Duodenal mucosa (tissue), 2 donors: ENCODE measurements at regions not wholly inside any gene's neighbourhood (a gene's known extent, or its start where the extent isn't known, plus 50 kb on each side); places are given as distances from the start of the nearest gene placed in this dataset.

Source experiments
- H3K27ac ChIP-seq: one replicate; pipeline ENCODE4 v1.7.0; 2013; ENCODE audit warnings: low read depth, low read length
- H3K27me3 ChIP-seq, 2 donors: one replicate each; pipeline ENCODE4 v1.7.0; 2013; ENCODE audit warnings: low read length in 2 of 2, control low read depth in 1 of 2; ENCODE audit not compliant: insufficient read depth in 2 of 2, control insufficient read depth in 1 of 2
- H3K36me3 ChIP-seq, 2 donors: one replicate each; pipeline ENCODE4 v1.7.0; 2013; ENCODE audit warnings: low read length in 2 of 2, control low read depth in 1 of 2; ENCODE audit not compliant: insufficient read depth in 2 of 2, control insufficient read depth in 1 of 2
- H3K4me1 ChIP-seq, 2 donors: one replicate each; pipeline ENCODE4 v1.7.0; 2013; ENCODE audit warnings: low read length in 2 of 2, control low read depth in 1 of 2; ENCODE audit not compliant: insufficient read depth in 2 of 2, control insufficient read depth in 1 of 2
- H3K4me3 ChIP-seq, 2 donors: one replicate each; pipeline ENCODE4 v1.7.0; 2013; ENCODE audit warnings: low read length in 2 of 2, low read depth in 1 of 2
- H3K9ac ChIP-seq, 2 donors: one replicate each; pipeline ENCODE4 v1.7.0; 2013; ENCODE audit warnings: low read length in 2 of 2, low read depth in 1 of 2
- H3K9me3 ChIP-seq, 2 donors: one replicate each; pipeline ENCODE4 v1.7.0; 2013; ENCODE audit warnings: low read length in 2 of 2, control low read depth in 1 of 2; ENCODE audit not compliant: control insufficient read depth in 1 of 2

DNA sequence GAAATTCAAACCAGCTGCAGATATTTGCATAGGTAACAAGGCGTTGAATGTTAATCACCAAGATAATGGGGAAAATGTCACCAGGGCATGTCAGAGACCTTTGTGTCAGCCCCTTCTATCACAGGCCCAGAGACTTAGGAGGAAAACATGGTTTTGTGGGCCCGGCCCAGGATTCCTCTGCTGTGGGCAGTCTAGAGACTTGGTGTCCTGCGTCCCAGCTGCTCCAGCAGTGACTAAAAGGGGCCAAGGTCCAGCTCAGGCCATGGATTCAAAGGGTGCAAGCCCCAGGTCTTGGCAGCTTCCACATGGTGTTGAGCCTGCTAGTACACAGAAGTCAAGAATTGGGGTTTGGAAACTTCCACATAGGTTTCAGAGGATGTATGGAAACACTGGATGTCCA lies 147.5 kb upstream of the ZWINT start:
- Histone ChIP-seq H3K4me1 (no peaks in the 10 kb centered on the region), H3K36me3 (no peaks in the 10 kb centered on the region)

DNA sequence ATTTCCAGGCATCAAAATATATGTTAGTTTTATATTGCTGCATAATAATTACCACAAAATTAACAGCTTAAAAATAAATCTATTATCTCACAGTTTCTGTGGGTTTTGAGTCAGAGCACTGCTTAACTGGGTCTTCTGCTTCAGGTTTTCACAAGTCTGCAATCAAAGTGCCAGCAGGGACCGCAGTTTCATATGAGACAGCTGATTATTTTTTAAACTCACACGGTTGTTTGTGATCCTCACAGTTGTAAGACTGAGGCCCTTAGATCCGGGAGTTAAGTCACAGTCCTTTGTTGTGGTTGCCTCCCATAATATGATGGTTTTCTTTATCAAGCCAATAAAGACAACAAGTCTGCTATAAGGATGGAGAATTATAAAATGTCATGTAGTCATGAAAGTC lies 146.0 kb upstream of the ZWINT start:
- Histone ChIP-seq H3K9ac (no peak overlapping the region), H3K9me3 (no peaks in the 10 kb centered on the region), H3K36me3 (no peaks in the 10 kb centered on the region), H3K4me3 (no peak overlapping the region), H3K27ac (no peak overlapping the region), H3K4me1 (no peaks in the 10 kb centered on the region), H3K27me3 (no peaks in the 10 kb centered on the region)

More for the DNA sequence above, 147.5 kb upstream of the ZWINT start:
- Histone ChIP-seq H3K4me3 (no peak overlapping the region), H3K9ac (no peak overlapping the region), H3K27me3 (no peaks in the 10 kb centered on the region), H3K27ac (no peak overlapping the region), H3K9me3 (no peaks in the 10 kb centered on the region)

DNA sequence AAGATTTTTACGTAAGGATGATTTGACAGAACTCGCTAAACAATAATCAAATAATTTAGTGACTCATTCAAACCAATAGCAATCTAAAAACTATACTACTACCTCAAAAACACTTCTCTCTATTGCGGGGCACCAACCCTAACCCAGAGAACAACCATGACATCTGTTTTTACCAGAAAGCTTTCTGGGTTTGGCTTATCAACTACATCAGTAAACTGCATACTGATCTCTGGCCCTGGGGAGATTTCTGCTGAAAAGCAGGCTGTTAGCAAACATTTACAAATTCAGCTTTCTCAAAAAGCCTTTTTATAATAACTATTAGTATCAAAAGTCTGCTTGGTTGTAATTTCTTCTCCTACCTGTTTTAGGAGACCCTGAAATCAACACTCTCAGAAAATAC lies 144.5 kb upstream of the ZWINT start:
- no peaks in the 10 kb centered on the region for H3K9me3 ChIP-seq
- H3K36me3 ChIP-seq, result no peaks in the 10 kb centered on the region

DNA sequence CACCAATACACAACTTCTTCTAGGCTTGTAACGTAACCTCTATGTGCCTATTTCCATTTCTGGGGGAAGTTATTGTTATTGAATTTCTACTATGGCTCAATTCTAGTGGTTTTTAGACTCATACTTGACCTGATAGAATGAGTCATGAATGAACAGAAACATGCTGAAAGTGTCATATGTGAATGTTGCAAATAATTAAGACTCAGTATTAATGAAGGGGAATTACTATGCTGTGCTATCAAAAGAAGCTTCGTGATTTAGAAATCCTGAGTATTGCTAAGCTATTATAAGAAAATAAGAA lies 135.1 kb upstream of the ZWINT start:
- no peaks in the 10 kb centered on the region for H3K27me3 ChIP-seq
- H3K27ac ChIP-seq, result no peak overlapping the region
- no peaks in the 10 kb centered on the region for H3K9me3 ChIP-seq
- H3K9ac ChIP-seq, result no peak overlapping the region
- no peaks in the 10 kb centered on the region for H3K36me3 ChIP-seq
- no peaks in the 10 kb centered on the region for H3K4me1 ChIP-seq
- no peak overlapping the region for H3K4me3 ChIP-seq

More for the DNA sequence above, 144.5 kb upstream of the ZWINT start:
- no peaks in the 10 kb centered on the region for H3K27me3 ChIP-seq
- no peaks in the 10 kb centered on the region for H3K4me1 ChIP-seq
- no peak overlapping the region for H3K4me3 ChIP-seq
- no peak overlapping the region for H3K27ac ChIP-seq
- H3K9ac ChIP-seq, result no peak overlapping the region

DNA sequence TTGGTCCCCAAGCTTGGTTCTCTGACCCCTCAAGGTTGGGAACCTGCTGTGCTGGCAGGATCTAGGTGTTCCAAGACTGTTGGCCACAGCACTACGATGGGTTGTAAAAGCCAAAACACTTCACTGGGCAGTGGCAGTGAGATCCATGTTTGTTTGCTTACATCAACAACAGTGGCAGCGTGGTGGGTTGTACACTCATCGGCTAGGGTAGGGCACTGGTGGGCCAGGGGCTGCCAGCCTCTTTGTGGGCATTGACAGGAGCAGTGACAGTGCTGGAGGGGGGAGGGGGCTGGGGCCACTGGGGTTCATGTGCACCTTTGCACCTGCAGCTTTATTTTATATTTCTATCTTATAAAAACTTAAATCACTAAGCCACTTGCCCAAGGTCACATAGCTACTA lies 126.7 kb upstream of the ZWINT start:
- Histone ChIP-seq H3K27me3 (no peaks in the 10 kb centered on the region), H3K4me1 (no peaks in the 10 kb centered on the region), H3K36me3 (no peaks in the 10 kb centered on the region), H3K9ac (no peak overlapping the region), H3K9me3 (no peaks in the 10 kb centered on the region), H3K4me3 (no peak overlapping the region), H3K27ac (no peak overlapping the region)

DNA sequence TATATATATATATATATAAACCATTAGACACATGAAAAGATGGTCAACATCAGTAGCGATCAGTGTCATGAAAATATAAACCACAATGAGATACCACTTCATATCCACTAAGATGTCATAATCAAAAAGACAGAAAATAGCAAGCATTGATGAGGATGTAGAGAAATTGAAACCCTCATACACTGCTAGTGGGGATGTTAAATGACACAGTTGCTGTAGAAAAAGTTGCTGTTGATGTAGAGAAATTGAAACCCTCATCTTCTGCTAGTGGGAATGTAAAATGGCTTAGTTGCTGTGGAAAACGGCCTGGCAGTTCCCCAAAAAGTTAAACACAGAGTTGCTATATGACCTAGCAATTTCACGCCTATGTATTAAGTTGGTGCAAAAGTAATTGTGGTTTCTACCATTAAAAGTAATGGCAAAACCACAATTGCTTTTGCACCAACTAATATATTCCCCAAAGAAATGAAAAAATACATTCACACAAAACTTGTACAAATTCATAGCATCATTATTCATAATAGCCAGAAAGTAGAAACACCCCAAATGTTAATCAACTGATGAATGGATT lies 120.5 kb upstream of the ZWINT start:
- Histone ChIP-seq H3K27ac (no peak overlapping the region), H3K36me3 (no peaks in the 10 kb centered on the region), H3K4me3 (no peak overlapping the region), H3K27me3 (no peaks in the 10 kb centered on the region), H3K9me3 (no peaks in the 10 kb centered on the region), H3K4me1 (no peaks in the 10 kb centered on the region), H3K9ac (no peak overlapping the region)

DNA sequence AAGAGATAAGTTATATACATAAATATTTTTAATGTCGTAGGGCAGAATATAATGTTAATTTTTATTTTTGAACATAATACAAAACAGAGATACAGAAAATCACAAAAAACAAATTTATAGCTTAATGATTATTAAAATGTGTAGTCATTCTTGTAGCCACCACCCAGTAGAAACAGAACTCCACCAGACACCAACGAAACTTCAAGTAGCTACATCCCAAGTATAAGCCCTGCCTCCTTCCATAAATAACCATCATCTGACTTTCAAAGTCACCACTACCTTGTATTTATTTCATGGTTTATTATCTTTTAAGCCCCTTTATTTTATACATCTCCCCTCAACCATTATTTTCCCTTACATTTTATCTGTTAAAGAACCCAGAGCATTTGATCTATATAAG lies 111.9 kb upstream of the ZWINT start:
- Histone ChIP-seq H3K4me1 (no peaks in the 10 kb centered on the region), H3K9ac (no peak overlapping the region), H3K36me3 (no peaks in the 10 kb centered on the region), H3K4me3 (no peak overlapping the region), H3K27ac (no peak overlapping the region), H3K27me3 (no peaks in the 10 kb centered on the region), H3K9me3 (peaks cover 0 to 5% of the 10 kb centered on the region in 2 donors)

DNA sequence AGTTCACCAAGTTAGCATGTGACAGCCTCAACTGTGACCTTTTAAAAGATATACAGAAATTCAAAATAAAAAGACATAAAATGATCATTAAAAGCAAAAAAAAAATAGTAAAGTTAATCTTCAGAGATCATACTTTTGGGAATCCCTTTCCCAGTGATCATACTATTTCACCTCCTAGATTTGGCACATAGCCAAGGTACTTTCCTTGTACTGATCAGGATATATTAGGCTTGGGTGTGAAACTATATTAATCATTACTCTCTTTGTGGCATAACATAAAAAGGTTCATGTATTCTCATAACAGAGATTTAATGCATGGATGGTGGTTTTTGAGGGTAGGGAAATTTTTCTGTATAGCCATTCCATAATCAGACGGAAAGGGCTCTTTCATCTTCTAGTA lies 109.6 kb upstream of the ZWINT start:
- no peak overlapping the region for H3K27ac ChIP-seq
- H3K27me3 ChIP-seq, result no peaks in the 10 kb centered on the region
- H3K4me3 ChIP-seq, result no peak overlapping the region
- H3K9ac ChIP-seq, result no peak overlapping the region
- H3K4me1 ChIP-seq, result no peaks in the 10 kb centered on the region
- H3K36me3 ChIP-seq, result no peaks in the 10 kb centered on the region
- peaks cover 0 to 1% of the 10 kb centered on the region in 2 donors for H3K9me3 ChIP-seq

DNA sequence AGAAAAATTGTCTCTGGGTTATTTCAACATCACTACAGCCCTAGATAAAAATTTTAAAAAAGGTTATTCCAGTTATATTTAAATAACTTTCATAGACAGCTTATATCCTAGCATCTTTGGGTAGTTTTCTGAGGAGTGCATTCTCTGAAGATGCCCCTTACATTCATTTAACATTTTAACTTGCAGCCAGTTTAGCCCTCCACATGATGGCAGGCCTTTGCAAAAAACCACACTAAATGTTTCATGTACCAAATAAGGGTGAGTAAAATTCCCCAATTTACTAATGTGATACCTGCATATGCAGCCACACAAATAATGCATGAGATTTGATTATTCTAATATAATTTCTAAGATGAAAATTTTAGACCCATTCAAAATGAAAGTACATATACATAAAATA lies 108.4 kb upstream of the ZWINT start:
- H3K27me3 ChIP-seq, result no peaks in the 10 kb centered on the region
- no peak overlapping the region for H3K27ac ChIP-seq
- H3K9me3 ChIP-seq, result peaks cover 0 to 4% of the 10 kb centered on the region in 2 donors
- H3K4me3 ChIP-seq, result no peak overlapping the region
- H3K9ac ChIP-seq, result no peak overlapping the region
- H3K36me3 ChIP-seq, result no peaks in the 10 kb centered on the region
- H3K4me1 ChIP-seq, result no peaks in the 10 kb centered on the region

DNA sequence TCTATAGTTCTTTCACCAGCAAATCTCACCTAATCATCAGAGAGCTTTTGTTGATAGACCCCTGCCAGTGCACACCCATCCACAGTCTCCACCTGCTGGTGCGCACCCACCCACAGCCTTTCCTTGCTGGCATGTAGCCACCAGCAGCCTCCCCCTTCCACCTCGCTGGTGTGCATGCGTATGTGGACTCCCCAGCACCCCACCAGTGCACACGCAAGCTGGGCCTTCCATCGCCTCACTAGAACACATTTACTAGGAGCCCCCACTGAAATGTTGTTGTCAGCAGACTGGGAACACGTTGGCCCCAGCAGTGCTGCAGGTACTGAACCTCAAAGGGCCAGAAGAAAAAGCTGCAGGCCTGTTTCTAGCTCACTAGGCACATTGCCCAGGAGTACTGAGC lies 104.9 kb upstream of the ZWINT start:
- no peaks in the 10 kb centered on the region for H3K27me3 ChIP-seq
- no peaks in the 10 kb centered on the region for H3K4me1 ChIP-seq
- no peak overlapping the region for H3K27ac ChIP-seq
- no peak overlapping the region for H3K9ac ChIP-seq
- peaks cover 0 to 4% of the 10 kb centered on the region in 2 donors for H3K9me3 ChIP-seq
- no peaks in the 10 kb centered on the region for H3K36me3 ChIP-seq
- H3K4me3 ChIP-seq, result no peak overlapping the region

DNA sequence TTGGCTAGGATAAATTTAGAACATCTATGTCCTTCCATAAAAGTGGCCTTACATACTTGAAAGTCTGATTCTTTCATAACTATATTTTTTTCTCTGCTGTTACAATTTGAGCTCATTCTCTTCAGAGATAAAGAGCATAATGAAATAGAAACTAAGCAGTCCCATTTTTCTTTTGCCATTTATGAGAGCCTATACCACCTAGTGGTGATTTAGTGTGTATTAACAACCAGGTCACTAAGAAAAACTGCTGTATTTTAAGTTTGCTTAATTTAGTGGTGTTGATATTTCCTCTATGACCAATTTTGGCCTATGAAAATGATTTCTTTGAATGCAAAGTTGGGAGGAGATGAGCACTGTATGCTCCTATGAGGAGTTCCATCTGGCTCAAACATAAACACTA lies 88.7 kb upstream of the ZWINT start:
- H3K4me3 ChIP-seq, result no peak overlapping the region
- no peaks in the 10 kb centered on the region for H3K4me1 ChIP-seq
- H3K9me3 ChIP-seq, result peaks cover 0 to 2% of the 10 kb centered on the region in 2 donors
- H3K9ac ChIP-seq, result no peak overlapping the region
- H3K27me3 ChIP-seq, result no peaks in the 10 kb centered on the region
- no peak overlapping the region for H3K27ac ChIP-seq
- H3K36me3 ChIP-seq, result no peaks in the 10 kb centered on the region
